GM18868 (cell line): ENCODE measurements at regions not wholly inside any gene's neighbourhood (a gene's known extent, or its start where the extent isn't known, plus 50 kb on each side); places are given as distances from the start of the nearest gene placed in this dataset.
"Not testable (repeated sequence)": the region's sequence is repeated elsewhere in the genome, so short reads cannot be mapped to it uniquely, and the experiment has no call there.

Source experiments
- ATAC-seq: cut with Tn5 transposase; IDR thresholded peaks from one replicate; pipeline ENCODE4 v1.9.1; 2021; ENCODE audit warnings: mild to moderate bottlenecking, moderate library complexity; ENCODE audit not compliant: unreplicated experiment

DNA sequence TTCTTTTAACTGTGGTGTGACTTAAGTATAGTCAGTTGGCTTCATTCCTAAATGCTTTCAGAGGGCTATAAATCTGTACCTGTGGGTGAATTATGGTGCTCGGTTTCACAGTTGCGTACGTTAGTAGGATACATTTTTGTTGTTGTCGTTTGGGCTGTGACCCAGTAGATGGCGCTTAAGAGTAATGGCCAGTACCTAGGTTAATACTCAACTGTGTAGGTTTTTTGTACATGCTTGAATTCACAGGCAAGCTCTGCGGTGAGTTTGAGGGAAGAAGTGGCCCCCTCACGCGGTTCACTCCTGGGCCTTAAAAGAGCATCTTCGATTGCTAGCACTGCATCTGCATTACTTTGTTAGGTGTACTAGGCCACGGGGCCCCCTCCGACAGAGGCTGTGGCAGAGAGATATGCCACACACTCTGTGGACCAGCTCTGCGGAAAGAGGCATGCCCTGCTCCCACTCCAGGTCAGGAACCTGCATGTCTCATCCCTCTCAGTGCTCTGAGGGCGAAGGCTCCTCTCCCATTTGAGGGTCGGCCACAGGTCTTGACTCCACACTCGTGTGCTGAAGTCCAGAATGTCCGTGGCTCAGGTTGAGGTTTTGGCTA, 224.6 kb upstream of the TBL1Y start:
- peak; percentile 72 for ATAC-seq

DNA sequence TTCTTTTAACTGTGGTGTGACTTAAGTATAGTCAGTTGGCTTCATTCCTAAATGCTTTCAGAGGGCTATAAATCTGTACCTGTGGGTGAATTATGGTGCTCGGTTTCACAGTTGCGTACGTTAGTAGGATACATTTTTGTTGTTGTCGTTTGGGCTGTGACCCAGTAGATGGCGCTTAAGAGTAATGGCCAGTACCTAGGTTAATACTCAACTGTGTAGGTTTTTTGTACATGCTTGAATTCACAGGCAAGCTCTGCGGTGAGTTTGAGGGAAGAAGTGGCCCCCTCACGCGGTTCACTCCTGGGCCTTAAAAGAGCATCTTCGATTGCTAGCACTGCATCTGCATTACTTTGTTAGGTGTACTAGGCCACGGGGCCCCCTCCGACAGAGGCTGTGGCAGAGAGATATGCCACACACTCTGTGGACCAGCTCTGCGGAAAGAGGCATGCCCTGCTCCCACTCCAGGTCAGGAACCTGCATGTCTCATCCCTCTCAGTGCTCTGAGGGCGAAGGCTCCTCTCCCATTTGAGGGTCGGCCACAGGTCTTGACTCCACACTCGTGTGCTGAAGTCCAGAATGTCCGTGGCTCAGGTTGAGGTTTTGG, 208.8 kb upstream of the TBL1Y start:
- ATAC-seq: peak; percentile 85

GRCh38 chrY:6721443-6721842, 189.1 kb upstream of the TBL1Y start:
- ATAC-seq: not testable (repeated sequence)

DNA sequence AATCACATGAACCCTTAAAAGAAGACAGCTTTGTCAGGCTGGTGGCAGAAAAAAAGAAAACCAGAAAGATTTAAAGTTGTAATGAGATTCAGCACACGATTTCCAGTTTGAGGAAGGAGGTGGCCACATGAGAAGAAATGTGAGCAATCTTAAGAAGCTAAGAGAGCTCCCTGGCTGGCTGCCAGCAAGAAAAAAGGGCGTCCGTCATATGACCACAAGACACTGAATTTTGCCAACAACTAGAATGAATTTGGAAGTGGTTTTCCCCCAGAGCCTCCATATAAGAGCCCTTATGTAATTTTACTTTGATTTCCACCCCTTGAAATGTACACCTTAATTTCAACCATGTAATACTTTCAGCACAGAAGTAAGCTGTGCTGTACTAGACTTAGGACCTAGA, 163.3 kb upstream of the TBL1Y start:
- ATAC-seq: not testable (repeated sequence)

GRCh38 chrY:6782334-6782733, 128.2 kb upstream of the TBL1Y start:
- no peak for ATAC-seq

DNA sequence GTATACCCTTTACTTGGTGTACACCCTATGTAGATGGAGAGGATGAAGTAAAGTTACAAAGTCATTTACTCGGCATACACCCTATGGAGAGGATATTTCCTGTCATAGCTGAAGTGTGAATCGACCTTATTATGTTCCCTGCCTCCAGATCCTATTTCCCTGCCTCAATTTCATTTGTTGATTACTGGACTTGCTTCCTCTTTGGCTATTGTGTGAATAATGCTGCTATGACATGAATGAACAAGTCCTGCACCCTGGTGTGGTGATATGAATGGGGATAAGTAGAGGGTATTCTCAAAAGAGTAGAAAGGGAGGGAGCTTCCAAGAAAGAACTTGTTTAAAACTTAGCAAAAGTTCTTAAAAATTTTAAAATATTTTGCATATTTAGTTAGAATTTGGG, 123.5 kb upstream of the TBL1Y start:
- ATAC-seq: no peak

GRCh38 chrY:6811633-6812032, 98.9 kb upstream of the TBL1Y start:
- no peak for ATAC-seq
